ENCODE measurements at regions not wholly inside any gene's neighbourhood (a gene's known extent, or its start where the extent isn't known, plus 50 kb on each side); places are given as distances from the start of the nearest gene placed in this dataset.

DNA sequence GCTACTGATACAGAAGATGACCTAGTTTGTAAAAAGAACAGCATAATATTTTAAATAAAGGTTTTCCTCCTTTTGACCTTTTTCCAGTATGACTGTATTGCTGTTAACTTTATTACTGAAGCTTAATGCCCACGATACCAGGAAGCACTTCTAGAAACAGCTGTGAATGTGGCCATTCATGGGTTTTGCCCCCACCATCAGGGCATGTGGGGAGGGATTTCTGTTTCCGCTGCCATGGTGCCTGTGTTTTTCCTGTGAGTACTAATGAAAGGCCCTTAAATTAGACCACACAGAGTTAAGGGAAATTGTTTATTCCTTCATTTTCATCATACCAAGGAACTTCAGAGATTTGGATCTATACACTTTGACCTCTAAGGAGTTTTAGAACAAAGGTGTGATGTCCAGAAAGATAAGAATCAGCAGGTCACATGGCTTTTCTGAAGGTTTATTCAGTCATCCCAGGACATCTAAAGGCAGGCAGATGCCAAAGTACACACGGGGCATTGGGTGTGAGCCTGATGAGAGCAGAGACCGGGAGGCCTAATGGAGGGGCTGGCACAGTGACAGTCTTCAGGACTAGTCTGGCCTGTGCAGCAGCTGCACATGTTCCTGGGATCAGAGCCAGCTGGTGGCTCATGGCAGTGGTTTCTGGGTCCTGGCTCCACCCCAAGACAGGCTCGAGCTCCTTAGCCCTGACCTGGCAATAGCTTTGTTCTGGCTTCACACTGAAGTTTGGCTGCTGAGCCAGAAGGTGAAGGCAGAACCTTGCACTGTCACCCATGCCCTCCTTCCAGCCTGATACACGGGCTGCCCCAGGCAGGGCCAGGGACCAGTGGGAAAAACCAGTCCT, 190.9 kb downstream of the REEP3 start:
- peak overlapping the region; percentile 41 for H3K27ac ChIP-seq
- H3K27me3 ChIP-seq (ENCODE audit: insufficient read depth, low read depth, severe bottlenecking) = no peaks in the 10 kb centered on the region
- no peak overlapping the region for H3K4me3 ChIP-seq (ENCODE audit: low read depth, low read length)
- H3K9me3 ChIP-seq (ENCODE audit: severe bottlenecking) = no peaks in the 10 kb centered on the region
- TF ChIP-seq, protein P1, sequence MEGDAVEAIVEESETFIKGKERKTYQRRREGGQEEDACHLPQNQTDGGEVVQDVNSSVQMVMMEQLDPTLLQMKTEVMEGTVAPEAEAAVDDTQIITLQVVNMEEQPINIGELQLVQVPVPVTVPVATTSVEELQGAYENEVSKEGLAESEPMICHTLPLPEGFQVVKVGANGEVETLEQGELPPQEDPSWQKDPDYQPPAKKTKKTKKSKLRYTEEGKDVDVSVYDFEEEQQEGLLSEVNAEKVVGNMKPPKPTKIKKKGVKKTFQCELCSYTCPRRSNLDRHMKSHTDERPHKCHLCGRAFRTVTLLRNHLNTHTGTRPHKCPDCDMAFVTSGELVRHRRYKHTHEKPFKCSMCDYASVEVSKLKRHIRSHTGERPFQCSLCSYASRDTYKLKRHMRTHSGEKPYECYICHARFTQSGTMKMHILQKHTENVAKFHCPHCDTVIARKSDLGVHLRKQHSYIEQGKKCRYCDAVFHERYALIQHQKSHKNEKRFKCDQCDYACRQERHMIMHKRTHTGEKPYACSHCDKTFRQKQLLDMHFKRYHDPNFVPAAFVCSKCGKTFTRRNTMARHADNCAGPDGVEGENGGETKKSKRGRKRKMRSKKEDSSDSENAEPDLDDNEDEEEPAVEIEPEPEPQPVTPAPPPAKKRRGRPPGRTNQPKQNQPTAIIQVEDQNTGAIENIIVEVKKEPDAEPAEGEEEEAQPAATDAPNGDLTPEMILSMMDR (IDR thresholded peaks at IDR 0.05; ENCODE audit: low read depth, low read length) = no peak
- DNase-seq = peak; percentile 48
- no peaks in the 10 kb centered on the region for H3K36me3 ChIP-seq

DNA sequence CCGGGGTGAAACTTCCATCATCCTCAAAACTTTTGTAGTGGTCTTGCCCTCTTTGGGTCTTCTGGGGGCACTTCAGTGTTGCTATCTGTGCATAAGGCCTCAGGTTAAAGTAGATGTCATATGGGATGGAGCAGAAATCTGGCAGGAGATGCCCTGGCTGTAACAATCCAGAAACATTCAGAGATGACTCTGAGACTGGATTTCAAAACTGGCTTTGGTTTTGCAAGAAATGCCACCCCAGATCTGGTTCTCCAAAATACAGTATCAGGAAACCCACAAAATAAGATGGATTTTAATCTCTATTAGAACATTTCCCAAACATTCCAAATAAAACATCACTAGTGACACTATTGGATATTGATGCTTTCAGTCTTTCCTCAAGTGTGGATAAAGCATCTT, 191.5 kb downstream of the REEP3 start:
- Histone ChIP-seq H3K9me3 (ENCODE audit: severe bottlenecking) (no peaks in the 10 kb centered on the region), H3K36me3 (no peaks in the 10 kb centered on the region), H3K27ac (peak overlapping the region; percentile 41), H3K4me3 (ENCODE audit: low read depth, low read length) (no peak overlapping the region), H3K27me3 (ENCODE audit: insufficient read depth, low read depth, severe bottlenecking) (no peaks in the 10 kb centered on the region)
- no peak for DNase-seq
- TF ChIP-seq, protein P1 (IDR thresholded peaks at IDR 0.05; ENCODE audit: low read depth, low read length) = no peak

DNA sequence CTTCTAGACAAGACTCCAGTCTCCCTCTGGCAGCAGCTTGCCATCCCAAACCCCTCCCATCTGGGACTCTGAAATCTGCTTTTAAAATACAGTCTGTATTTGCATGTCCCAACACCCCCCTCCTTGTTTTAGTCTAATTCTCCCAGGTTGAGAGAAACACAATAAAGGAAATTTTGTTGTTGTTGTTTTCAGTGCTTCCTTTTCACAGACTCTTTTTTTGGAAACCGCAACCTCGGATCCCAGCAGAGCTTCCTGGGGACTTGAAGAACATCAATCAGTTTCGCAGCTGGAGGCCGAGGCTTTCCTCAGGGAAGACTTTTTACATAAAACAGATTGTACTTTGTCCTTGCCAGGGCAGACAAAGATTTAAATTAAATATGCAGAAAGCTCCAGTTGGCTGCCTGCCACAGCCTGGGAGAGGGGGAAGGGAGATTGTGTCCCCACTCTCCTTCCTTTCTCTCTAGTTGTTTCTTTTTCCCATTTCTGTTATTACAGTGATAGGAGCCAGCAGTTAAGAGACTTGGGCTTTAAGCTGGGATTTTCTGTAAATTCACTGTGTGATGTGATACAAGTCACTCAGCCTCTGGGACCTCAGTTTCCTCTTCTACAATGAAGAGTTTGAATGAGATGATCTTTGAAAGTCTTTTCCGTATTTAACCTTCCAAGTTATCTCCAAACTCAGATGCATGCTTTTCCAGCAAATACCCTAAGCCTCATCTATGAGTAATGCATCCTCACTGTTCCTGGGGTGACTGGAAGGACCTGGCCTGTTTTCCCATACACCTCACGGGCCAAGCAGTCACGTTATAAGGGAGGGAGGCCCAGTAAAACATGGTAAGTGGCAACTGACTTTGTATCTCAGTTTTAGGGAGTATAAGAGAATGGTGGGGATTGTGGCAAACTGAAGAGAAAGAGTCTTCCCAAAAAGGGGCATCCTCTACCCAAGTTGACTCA, 192.3 kb downstream of the REEP3 start:
- H3K9me3 ChIP-seq (ENCODE audit: severe bottlenecking) = no peaks in the 10 kb centered on the region
- peak; percentile 48 for DNase-seq
- H3K4me3 ChIP-seq (ENCODE audit: low read depth, low read length) = no peak overlapping the region; the same call in 1 of the 2 replicates
- TF ChIP-seq, protein P1 (IDR thresholded peaks at IDR 0.05; ENCODE audit: low read depth, low read length) = no peak
- H3K36me3 ChIP-seq = no peaks in the 10 kb centered on the region
- H3K27ac ChIP-seq = peak overlapping the region; percentile 41
- H3K27me3 ChIP-seq (ENCODE audit: insufficient read depth, low read depth, severe bottlenecking) = no peaks in the 10 kb centered on the region

DNA sequence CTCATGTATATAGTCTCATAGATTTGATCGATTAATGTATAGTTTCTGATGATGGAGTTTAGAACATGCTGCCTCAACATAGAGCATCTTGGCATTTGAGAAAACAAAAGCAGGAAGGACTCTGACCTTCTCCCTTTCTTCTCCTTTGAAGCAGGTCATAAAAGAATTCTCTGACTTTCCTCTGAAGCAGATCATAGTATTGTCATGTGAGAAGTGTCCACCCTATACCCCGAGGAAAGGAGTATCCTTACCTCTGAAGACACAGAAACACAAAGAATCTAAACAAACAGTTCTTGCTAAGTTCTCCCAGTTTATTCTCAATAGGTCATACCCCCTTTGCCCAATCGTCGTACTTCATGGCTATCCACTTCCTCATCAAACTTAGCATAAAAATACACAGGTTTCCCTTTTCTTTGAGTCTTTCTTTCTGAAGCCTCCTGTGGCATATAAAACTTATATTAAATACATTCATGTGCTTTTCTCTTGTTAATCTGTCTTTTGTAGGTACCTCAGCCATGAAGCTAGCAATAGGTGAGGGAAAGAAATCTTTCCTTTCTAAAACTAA, 194.9 kb downstream of the REEP3 start:
- H3K27ac ChIP-seq = no peak overlapping the region
- H3K9me3 ChIP-seq (ENCODE audit: severe bottlenecking) = no peaks in the 10 kb centered on the region
- TF ChIP-seq, protein P1 (IDR thresholded peaks at IDR 0.05; ENCODE audit: low read depth, low read length) = no peak
- H3K36me3 ChIP-seq = no peaks in the 10 kb centered on the region
- no peak overlapping the region for H3K4me3 ChIP-seq (ENCODE audit: low read depth, low read length)
- H3K27me3 ChIP-seq (ENCODE audit: insufficient read depth, low read depth, severe bottlenecking) = no peaks in the 10 kb centered on the region
- DNase-seq = no peak

DNA sequence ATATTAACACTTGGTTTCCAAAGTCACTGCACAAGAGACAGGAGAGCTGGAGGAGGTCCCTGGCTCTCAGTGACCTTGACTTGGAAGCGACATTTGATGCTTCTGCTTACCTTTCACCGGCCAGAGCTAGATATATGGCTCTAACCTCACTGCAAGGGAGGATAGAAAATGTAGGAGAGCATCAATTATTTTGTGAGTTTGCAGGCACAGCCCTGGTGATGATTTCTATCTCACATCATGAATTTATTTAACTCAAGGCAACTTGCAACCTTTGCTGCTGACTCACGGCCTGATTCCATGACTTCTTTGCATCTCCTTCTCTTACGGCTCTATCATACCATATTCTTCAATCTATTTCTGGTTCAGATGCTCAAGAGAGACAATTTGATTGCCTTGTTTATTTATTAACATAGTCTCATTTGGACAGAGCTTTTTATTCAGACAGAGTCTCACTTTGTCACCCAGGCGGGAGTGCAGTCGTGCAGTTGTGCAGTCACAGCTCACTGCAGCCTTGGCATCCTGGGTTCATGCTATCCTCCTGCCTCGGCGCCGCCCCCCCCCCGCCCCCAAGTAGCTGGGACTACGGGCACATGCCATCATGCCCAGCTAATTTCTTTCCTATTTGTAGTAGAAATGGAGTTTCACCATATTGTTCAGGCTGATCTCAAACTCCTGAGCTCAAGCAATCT, 196.0 kb downstream of the REEP3 start:
- no peak for DNase-seq
- Histone ChIP-seq H3K9me3 (ENCODE audit: severe bottlenecking) (no peaks in the 10 kb centered on the region), H3K4me3 (ENCODE audit: low read depth, low read length) (no peak overlapping the region), H3K27ac (no peak overlapping the region), H3K27me3 (ENCODE audit: insufficient read depth, low read depth, severe bottlenecking) (no peaks in the 10 kb centered on the region), H3K36me3 (no peaks in the 10 kb centered on the region)
- TF ChIP-seq, protein P1 (IDR thresholded peaks at IDR 0.05; ENCODE audit: low read depth, low read length) = no peak
